T-helper 1 cell treated with Interleukin-12 subunit alpha and Interleukin-12 subunit beta and Interleukin-4 antibody, amounts not matched to agents 30 ng/mL and 1 ng/mL, for 36 hours (primary cell): ENCODE measurements at regions not wholly inside any gene's neighbourhood (a gene's known extent, or its start where the extent isn't known, plus 50 kb on each side); places are given as distances from the start of the nearest gene placed in this dataset.
"Not testable (repeated sequence)": the region's sequence is repeated elsewhere in the genome, so short reads cannot be mapped to it uniquely, and the experiment has no call there.

Experiments used
- intact Hi-C: fragments of 100-400 bp; cut with micrococcal nuclease; formaldehyde crosslinking; loops from one replicate; pipeline ENCODE4 v1.15.1; 2024

DNA sequence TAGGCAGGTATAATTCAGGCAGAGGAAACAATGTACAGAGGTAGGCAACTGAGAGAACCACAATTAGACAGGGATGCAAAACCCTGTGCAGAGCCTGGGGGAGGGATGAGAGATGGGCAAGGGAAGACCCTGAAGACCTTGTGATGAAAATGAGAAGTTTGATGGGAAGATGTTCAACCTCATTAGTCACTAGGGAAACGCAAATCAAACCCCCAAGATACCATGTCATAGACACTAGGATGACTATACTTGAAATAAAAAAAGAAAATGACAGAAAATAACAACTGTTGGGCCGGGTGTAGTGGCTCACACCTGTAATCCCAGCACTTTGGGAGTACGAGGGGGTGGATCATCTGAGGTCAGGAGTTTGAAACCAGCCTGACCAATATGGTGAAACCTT, 813.1 kb downstream of the CDH11 start:
- intact Hi-C loops, result no loop called here

DNA sequence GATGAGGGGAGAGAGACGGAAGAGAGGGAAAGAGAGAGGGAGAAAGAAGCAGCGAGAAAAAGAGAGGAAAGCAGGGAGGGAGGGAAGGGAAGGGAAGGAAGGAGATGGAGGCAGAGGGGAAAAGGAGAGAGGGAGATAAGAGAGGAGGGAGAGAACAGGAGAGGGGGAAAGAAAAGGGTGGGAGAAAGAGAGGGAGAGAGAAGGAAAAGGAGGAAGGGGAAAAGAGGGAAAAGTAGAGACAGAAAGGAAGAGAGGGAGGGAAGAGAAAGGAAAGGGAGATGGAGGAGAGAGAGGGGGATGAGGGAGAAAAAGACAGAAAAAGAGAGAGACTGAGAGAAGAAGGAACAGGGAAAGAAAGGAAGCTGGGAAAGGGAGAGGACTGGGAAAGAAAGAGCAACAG, 814.4 kb downstream of the CDH11 start:
- intact Hi-C loops, result no loop called here

DNA sequence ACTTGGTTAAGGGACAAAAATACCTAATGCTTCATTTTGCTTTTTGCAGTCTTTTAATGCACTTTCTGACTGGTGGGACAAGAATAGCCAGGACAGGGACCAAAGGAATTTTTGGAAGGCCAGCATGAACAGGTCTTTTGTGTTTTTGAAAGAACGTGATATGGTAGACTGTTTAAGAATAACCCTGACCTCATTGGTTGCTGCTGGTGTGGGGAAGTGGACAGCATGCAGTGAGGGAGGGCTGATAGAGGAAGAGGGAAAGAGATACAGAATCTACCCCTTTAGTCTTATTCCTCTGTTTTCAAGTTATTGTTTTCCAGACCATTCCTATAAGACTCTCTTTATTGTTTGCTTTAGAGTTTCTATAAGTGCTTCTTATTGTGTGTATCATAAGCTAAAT, 816.2 kb downstream of the CDH11 start:
- intact Hi-C loops, result no loop called here

DNA sequence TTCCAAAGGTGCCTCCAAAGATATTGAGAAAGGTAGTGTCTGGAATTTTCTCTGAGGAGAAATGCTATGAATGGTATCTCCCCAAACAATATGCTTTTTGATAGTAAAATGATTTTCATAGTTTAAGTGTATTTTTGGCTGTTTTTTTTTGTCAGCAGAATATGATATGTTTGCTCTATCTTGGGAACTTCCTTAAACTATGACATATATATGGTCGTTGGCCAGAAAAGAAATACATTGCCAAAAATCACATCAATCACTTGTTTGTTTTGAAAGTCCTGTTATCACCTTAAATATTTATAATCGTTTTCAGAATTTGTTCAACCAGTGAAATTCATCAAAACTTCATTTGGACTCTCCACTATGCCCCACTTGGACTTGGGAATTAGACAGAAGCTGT, 816.9 kb downstream of the CDH11 start:
- intact Hi-C loops, result no loop called here

DNA sequence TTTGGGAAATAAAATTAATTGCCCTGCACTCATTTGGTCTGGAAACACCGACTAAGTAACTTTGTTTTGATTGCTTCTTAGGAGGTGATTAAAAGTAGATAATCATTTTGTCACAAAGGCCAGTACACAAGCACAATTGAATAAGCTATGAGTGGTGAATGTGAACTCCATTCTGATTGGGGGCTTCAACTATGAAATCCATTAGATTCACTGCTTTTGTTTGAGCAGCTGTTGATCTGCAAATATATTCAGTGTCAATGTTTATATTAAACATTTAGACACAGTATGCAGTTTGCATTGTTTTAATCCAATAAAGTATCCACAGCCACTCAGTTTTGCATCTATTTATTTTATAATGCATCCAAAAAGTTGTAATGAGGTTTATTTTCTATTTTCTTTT, 817.5 kb downstream of the CDH11 start:
- intact Hi-C loops, result no loop called here

DNA sequence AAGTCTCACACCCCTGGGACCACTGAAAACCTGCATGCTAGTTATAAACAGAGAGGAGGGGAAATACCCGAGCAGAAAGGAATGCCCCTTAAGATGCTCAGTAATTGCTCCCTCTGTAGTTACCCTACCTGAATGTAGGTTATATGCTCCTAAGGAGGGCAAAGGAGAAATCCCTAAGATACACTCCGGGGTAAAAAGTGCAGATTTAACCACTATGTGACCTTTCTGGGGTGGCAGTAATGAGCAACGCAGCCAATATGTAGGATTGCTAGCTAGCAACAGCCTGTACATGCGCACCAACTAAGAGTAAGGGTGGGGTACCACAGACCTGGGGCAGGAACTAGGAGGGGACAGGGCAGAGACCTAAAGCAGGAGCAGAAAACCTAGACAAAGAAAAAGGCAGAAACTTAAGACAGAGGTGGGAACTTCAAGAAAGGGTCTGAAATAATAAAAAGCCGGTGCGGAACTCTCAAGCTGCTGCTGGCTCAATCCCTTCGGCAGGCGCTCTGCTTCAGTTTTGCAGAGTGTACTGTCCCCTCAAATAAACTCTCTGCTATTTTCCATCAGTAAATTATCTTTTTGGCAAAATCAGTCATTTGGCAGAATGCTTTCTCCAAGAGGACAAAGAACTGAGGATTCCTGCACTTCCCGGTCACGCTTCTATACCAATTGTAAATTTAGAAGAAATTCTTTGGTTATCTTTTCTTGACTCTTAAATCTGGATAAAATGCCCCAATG, 823.8 kb downstream of the CDH11 start:
- intact Hi-C loops, result loop anchor here (10.0 kb wide), 1 partner anchor 1093 kb away; no protein-coding TSS in a partner anchor

DNA sequence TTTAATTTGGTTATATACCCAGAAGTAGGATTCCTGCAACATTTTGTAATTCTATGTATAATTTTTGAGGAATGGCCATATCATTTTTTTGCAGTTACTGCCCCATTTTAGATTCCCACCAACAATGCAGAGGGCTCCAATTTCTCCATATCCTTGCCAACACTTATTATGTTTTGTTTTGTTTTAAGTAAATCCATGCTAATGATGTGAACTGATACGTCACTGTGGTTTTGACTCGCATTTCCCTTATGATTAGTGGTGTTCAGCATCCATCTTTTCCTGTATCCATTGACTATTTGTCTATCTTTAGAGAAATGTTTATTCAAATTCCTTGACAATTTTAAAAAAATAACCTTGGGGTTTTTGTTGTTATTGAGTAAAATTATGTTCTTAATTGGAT, 826.4 kb downstream of the CDH11 start:
- intact Hi-C loops, result loop anchor here (10.0 kb wide), 1 partner anchor 1091 kb away; no protein-coding TSS in a partner anchor

DNA sequence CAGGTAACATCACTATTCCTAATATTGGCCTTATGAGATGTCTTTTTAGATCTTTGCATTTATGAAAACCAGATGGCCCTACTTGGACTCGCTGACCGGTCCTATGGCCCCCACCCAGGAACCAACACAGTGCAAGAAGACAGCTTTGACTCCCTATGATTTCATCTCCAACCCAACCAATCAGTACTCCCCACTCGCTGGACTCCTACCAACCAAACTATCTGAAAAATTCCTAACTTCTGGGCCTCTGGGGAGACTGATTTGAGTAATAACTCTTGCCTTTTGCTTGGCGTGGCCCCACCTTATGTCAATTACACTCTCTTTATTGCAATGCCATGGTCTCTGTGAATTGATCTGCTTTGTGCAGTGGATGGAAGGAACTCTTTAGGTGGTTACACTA, 828.9 kb downstream of the CDH11 start:
- intact Hi-C loops, result loop anchor here (10.0 kb wide), 1 partner anchor 1088 kb away; no protein-coding TSS in a partner anchor

DNA sequence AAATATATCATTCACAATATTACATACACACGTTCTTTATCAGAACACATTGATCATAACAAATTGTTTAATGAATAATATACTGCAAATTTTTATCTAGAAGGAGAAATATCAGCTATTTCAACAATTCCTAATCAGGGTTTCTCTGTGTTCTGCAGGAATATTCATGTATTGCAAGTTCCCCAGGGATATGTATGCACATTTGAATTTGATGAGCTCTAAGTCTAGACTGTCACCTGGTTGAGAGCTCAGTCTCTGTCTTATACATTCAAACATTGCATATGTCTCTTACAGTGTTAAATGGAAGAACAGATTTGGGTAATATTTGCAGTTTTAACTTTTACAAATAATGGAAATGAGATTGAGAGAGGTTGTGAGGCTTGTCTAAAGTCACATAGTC, 829.7 kb downstream of the CDH11 start:
- intact Hi-C loops, result loop anchor here (10.0 kb wide), 1 partner anchor 1087 kb away; no protein-coding TSS in a partner anchor

DNA sequence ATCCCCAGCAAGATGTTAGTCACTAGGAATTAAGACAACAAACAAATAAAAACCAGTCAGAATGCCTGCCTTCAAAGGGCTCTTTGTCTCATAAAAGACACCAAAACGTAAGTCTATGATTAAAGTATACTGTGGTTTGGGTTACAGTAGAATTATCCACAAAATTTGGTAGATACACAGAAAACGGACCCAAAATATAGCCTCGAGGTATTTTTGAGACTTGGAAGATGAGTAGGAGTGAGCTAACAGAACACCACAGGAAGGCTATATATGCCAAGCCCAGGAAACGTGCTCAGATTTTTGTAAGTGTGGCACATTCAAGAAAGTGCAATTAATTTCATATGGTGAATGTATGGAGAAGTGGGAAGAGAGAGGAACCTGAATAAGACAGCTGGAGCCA, 831.4 kb downstream of the CDH11 start:
- intact Hi-C loops, result loop anchor here (10.0 kb wide), 1 partner anchor 1086 kb away; no protein-coding TSS in a partner anchor

DNA sequence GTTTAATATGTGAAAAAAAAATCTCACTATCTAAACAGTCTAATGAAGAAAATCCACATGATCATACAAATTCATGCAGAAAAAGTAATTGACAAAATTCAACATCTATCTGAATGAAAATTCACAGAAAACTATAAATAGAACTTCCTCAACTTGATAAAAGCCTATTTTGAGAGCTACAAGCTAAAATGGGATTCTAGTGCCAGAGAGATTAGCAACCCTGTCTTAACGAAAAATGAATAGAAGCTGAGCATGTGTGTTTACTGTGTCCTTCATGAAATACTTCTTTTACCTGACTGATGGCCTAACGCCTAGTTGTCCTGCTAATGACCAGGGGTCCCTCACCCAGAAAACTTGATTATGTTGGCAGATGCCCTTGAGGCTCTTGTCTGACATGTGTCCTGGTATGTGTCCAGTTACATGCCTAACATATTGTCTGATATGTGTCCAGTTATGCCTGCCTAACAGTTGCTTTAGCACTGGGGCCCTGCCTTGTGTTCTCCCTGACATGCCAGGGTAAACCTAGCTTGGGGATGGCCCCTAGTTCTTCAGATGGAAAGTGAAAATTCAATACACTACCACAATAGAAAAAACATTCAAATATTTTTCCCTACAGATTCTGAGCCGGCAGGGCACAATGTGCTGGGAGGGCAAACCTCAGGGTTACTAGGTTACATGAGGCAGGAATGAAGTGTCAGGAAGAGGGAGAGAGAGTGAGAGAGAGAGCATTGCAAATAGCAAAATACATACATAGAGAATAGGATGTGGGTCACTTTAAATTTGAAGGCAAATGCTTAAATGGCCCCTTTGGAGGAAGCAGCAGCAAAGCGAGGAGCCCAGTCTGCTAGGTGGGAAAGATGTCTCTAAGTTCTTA, 834.0 kb downstream of the CDH11 start:
- intact Hi-C loops, result no loop called here

DNA sequence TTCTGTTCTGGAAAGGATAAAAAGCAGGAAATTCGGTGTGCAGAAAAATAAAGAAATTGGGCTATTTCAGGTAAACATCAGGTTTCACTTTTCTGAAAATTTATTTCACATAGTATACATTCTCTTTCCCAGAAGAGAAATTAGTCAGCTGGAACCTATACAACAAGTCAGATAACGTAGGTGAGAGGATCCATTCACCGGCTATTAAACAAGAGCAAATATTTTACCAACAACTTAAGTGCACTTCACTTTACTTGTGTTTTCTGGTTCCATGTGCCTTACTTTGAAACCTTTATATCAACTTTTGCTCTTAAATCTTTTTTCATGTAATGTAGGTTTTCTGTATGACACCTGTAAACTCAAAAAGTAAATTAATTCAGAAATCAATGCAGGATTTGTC, 839.7 kb downstream of the CDH11 start:
- intact Hi-C loops, result no loop called here

DNA sequence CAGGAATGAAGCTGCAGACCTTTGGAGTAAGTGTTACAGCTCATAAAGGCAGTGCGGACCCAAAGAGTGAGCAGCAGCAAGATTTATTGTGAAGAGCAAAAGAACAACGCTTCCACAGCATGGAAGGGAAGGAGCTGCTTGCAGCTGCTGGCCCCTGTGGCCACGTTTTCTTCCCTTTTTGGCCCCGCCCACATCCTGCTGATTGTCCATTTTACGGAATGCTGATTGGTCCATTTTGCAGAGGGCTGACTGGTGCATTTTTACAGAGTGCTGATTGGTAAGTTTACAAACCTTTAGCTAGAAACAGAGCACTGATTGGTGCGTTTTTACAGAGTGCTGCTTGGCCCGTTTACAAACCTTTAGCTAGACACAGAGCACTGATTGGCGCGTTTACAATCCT, 841.5 kb downstream of the CDH11 start:
- intact Hi-C loops, result no loop called here

DNA sequence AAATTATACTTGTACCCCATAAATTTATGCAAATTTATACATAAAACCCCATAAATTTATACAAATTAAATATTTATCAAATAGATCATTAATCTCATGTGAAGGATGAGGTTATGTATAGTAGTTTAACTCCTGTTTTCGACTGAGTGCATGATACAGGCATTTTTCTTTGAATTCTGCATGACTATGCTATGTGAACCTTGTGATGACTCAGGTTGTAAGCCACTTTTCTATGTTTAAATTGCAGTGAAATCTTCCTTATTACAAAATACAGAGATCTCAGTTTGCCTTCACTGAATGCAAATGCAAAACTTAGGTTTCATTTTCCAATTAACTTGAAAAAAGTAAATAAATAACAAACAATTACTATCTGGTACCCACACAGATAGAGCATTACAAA, 843.7 kb downstream of the CDH11 start:
- intact Hi-C loops, result no loop called here

DNA sequence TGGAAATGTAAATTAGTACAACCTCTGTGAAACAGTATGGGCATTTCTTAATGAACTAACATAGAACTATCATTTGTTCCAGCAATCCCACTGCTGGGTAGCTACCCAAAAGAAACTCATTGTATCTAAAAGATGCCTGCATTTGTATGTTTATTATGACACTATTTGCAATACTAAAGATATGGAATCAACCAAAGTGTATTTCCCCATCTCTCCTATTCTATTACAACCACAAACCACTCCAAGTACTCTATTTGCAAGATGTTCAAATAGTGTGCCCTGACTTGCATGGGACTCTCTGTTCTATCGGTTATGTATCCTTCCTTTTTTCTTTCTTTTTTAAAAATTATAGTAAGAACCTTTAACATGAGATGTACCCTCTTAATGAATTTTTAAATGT, 845.2 kb downstream of the CDH11 start:
- intact Hi-C loops, result no loop called here

DNA sequence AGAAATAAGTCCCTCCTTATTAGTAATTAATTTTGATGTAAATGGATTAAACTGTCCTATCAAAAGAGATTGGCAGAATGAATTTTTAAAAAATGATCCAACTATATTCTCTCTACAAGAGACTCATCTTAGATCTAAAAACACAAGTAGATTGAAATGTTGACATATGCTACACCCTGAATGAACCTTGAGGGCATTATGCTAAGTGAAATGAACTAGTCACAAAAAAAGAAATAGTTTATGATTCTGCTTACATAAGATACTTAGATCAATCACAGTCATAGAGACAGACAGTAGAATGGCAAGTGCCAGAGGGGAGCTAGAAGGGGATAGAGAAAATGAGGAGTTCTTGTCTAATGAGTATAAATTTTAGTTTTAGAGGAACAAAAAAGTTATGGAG, 849.8 kb downstream of the CDH11 start:
- intact Hi-C loops, result no loop called here

DNA sequence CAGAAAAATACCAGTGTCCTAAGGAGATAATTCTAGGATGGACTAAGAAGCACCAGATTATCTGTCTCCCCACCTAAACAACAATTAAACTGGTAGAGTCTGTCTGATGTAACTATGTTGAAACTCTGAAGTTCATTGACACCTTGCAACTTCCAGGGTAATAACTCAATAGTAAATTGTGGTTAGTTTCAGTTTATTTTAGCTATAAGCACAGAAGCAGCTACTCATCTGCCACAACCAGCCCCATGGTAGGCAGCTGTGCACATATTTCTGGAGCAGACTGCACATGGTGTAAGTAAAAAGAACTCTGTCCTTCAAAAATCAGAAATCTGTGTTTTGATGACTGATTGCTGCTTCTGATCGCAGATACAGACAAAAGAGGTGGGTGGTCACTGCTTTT, 852.1 kb downstream of the CDH11 start:
- intact Hi-C loops, result no loop called here

DNA sequence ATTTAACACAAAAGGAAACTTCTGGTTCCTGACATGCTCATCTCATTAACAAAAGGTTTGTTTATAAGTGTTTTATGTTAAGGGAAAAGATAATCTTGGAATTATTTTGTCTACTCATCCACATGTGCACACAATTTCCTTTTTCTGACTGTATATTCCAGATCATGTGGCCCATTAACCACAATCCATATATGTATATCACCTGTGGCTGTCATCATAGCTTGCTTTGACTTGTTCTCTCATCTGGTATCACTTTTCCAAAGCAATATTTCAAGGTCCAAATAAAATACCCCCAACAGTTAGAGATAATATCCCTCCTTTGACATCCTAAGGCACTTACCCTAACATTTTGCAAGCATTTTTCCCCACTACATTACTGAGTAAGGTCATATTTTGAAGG, 856.1 kb downstream of the CDH11 start:
- intact Hi-C loops, result no loop called here

DNA sequence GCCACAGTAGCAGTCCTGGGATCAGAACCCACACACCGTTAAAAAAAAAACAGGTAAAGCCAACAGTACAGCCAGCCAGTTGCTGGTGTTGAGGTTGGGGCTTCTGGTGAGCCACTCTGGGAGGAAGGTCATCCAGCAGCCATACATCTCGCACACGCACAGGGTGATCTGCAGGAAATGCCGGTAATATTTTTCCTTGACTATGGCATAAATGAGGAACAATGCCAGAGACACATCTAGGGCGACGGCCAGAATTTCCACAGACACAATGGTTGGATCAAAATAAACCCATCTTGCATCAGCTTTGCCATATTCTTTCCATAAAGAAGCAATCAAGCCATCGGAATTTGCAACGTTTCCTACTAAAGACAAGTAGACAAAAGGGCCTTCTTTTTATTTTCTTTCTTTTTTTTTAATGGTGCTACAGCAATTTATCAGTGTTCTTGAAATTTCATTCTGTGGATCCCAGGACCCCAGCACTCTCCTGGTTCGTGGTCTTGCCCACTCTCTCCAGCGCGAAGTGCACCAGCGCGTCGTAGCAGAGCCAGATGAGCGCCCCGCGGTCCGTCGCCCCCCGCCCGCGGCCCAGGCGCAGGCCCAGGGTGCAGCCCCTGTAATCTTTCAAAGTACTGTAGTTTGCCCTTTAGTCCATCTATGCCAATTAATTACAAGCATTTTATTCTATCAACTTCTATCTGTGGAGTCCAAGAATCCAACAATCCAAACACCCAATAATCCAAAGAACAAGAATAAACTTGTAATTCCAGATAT, 861.0 kb downstream of the CDH11 start:
- intact Hi-C loops, result not testable (repeated sequence)

DNA sequence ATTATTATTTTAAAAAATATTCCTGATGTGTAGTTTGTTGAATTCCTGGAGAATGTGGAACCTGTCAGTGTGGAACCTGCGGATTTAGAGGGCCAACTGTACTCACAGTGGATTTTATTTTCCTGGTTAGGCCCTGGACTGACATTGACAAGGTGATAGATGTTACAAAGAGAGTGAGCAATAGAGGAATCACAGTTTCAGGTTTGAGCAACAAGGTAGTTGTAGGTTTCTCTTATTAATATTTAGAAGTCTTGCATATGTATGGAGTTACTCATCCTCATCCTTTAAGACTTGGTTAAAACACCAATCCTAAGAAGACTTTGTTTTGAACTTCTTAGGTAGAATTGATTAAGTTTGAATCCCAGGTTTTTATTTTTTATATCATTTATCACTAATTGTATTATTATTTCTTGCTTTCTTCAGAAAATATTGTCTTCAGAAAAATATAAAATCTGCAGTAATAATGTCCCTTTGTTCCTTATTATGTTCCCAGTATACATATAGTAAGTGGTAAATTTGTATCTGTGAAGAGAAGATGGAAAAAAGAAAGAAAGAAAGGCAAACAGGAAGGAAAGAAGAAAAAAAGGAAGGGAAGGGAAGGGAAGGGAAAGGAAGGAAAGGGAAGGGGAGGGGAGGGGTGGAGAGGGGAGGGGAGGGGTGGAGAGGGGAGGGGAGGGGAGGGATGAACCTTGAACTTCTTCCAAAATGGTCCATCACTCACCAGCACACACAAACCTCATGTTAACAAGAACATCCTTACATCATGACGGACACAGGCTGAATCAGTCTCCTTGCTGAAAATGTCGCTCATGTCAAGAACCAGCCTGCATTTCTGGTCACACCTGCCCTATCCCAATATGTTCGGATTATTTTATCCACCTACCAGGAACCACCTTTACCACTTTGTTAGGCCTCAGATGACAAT, 867.2 kb downstream of the CDH11 start:
- intact Hi-C loops, result no loop called here

DNA sequence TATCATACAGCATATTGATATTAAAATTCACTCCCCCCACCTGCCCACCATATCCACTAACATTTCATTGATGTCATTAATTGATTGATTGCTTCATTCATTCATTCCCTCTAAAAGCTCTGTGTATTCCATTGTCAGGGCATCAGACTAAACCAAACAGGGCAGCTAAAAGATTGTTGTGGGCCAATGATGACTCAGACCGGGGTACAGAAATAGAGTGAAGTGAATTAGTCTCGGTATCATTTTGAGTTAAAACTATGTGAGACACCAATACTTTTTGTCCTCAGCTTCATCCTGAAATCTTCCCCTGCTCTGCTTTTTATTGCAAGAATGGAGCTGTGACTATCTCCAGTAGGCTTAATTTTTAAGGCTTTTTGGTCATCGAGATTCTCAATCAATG, 868.3 kb downstream of the CDH11 start:
- intact Hi-C loops, result no loop called here
